GM10248 (cell line): ENCODE measurements at regions not wholly inside any gene's neighbourhood (a gene's known extent, or its start where the extent isn't known, plus 50 kb on each side); places are given as distances from the start of the nearest gene placed in this dataset.

ENCODE experiments used
- CTCF ChIA-PET: fragments of 300-600 bp; sonication (Branson Sonifier 250); formaldehyde crosslinking; extraction: SDS; loops from one replicate; lab custom pipeline; 2021; ENCODE audit warnings: antibody characterized with exemption; lab: Yijun Ruan, JAX
- POLR2A ChIA-PET: fragments of 350-650 bp; sonication (Branson Sonifier 250); formaldehyde crosslinking; extraction: SDS; loops from one replicate; lab custom pipeline; 2020; ENCODE audit warnings: antibody characterized with exemption; lab: Yijun Ruan, JAX
- DNase-seq: peaks from one replicate; pipeline ENCODE4 v3.0.0; 2012; ENCODE audit errors: extremely low spot score
- TF ChIP-seq, protein P1 (sequence below): IDR thresholded peaks from 2 replicates; pipeline ENCODE4 v1.5.1; 2012; ENCODE audit warnings: mild to moderate bottlenecking, low read depth; ENCODE audit errors: extremely low read depth, missing control alignments, control extremely low read depth

DNA sequence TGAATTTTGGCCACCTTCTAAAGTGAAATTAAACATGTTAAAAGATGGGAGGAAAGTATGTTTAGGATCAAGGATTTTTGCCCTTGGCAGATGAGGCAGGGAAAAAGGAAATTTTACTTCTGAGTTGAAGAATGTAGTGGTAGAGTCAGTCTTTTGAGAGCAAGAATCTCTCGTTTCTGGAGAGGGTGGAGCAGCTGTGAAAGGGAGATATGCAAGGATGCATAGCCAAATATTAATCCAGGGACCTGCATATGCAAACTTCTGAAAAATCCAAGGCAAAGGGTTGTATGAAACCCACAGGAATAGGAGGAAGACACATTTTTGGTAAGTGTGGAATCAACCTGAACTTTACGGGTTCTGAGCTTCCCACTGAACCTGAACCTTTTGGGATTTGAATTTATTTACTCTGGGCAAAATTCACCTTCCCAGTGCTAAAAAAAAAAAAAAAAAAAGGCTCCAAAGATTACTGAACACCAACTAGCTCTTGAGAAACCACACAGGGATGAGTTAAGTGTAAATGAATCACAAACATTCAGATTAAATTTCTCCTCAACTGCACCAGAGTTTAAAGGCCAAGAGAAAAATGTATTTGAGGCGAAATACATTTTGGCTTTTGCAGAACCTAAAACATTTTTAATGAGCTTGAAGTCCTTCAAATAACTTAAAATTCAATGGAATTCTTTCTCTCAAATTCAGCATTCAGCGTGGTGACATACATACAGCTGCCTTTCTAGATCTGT lies 187.1 kb upstream of the CDKN3 start:
- ChIA-PET CTCF (interaction anchor here (1.2 to 1.8 kb wide), 3 partner anchors 9 to 11 kb away, joined by 3 to 6 read pairs (median 4); no protein-coding TSS in a partner anchor), POLR2A (no interaction called here)
- no peak for DNase-seq
- TF ChIP-seq, protein P1, sequence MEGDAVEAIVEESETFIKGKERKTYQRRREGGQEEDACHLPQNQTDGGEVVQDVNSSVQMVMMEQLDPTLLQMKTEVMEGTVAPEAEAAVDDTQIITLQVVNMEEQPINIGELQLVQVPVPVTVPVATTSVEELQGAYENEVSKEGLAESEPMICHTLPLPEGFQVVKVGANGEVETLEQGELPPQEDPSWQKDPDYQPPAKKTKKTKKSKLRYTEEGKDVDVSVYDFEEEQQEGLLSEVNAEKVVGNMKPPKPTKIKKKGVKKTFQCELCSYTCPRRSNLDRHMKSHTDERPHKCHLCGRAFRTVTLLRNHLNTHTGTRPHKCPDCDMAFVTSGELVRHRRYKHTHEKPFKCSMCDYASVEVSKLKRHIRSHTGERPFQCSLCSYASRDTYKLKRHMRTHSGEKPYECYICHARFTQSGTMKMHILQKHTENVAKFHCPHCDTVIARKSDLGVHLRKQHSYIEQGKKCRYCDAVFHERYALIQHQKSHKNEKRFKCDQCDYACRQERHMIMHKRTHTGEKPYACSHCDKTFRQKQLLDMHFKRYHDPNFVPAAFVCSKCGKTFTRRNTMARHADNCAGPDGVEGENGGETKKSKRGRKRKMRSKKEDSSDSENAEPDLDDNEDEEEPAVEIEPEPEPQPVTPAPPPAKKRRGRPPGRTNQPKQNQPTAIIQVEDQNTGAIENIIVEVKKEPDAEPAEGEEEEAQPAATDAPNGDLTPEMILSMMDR, result no peak

DNA sequence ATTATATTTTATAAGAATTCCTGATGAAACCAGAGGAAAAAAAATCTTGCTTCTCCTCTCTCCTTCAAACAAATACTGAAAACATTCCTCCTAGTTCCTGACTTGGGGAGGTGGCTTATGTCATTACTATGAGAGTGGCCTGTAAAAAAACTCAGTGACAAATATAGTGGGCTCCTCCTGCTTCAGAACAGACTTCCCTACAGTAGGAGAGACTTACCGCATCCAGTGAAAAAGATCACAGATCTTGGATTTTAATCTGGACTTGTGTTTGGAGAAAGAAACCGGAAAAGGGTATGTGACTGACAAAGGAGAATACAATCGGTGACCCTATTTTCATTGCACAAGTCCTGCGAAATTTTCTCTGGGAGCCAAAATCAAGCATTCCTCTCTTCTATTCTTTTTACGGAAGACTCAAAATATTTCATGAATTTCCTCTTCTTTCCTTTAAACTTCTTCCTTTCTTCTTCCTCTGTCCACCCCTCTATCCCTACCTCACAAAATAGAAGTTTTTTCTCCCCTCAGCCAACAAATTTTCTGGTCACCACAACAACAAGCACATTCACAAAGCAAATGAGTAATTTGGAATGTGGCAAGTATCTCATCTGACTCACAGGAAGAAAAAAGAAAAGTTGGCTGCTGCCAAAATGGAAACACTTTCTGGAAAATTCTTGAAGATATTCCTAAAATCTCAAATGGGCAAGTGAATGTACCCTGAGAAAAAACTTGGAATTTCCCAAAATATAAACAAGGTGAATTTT lies 185.1 kb upstream of the CDKN3 start:
- ChIA-PET POLR2A (no interaction called here), CTCF (no interaction called here)
- DNase-seq, result no peak
- TF ChIP-seq, protein P1, result no peak

DNA sequence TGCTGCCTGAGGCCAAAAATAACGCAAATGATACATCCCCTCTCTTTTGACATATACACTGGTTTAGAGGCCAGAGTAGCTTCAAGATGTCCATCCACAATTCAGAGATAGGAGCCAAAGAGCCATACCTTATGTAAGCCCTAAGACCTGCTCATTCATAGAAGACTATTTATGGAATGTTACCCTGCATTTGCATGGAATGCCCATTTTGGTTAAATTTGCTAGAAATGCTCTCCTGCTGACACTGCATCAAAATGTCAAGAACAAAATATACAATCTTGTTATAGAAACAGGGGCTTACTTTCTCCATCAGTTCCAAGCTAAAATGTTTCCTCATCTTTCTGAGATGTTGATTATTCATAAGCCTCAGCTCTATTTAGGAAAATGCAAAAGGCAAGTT lies 183.3 kb upstream of the CDKN3 start:
- no peak for DNase-seq
- ChIA-PET CTCF (no interaction called here), POLR2A (no interaction called here)
- TF ChIP-seq, protein P1, result no peak

DNA sequence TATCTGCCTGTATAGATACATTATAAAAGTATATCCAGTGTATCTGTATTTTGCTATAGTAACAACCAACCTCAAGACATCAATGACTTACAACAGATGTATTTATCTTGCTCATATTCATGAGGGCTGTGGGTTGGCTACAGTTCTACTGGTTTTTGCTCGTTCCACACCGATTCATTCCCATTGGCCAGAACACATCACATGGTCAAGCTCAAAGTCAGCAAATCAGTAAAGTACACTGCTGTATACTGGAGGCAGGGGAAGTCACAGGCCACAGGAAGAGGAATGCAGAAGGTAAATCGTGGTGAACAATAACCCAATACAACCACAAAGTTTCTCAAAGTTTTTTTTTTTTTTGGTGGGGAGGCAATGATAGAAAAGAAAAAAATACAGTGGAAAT lies 180.0 kb upstream of the CDKN3 start:
- no peak for DNase-seq
- POLR2A ChIA-PET, result no interaction called here
- TF ChIP-seq, protein P1, result no peak
- CTCF ChIA-PET, result interaction anchor here (1.1 kb wide), 1 partner anchor 11 kb away, joined by 3 read pairs; no protein-coding TSS in a partner anchor

DNA sequence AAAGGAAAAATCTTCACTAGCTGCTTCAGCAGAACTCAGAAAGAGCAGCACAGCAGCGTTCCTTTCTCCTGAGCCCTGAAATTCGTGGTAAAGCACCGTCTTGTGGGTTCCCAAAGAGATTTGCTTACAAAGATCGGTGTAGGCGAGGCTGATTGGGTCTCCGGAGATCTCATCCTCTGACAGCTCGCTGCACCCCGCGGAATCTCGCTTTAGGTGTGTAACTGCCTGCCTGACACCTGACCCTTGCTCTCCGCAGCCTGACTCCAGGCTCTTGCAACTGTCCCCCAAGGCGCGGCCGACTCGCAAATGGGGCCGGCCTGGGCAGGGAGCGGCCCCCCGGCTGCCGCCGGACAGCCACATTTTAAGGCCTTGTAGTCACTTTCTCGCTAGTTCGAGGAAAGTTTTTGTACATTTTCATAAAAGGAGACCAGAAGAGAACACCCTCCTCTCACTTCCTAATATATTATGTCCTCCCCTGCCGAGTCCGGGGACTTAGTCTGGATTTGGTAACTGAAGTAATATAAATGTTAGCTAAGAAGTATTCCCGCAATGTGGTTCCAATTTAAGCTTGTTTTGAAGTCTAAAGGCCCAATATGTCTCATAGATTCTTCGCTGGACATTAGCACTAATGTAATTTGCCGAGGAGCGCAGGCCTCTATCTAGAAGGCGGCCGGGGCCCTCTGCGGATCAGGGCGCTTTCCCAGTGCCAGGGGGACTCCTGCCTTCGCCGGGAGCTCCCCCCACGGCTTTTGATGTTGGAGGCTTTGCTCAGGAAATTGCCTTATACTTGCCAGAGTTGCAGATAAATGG lies 177.3 kb upstream of the CDKN3 start:
- DNase-seq, result peak; percentile 32
- CTCF ChIA-PET, result interaction anchor here (1.1 to 1.8 kb wide), 5 partner anchors 10 to 128 kb away, joined by 3 to 6 read pairs (median 4); no protein-coding TSS in a partner anchor
- POLR2A ChIA-PET, result no interaction called here
- TF ChIP-seq, protein P1, result no peak

DNA sequence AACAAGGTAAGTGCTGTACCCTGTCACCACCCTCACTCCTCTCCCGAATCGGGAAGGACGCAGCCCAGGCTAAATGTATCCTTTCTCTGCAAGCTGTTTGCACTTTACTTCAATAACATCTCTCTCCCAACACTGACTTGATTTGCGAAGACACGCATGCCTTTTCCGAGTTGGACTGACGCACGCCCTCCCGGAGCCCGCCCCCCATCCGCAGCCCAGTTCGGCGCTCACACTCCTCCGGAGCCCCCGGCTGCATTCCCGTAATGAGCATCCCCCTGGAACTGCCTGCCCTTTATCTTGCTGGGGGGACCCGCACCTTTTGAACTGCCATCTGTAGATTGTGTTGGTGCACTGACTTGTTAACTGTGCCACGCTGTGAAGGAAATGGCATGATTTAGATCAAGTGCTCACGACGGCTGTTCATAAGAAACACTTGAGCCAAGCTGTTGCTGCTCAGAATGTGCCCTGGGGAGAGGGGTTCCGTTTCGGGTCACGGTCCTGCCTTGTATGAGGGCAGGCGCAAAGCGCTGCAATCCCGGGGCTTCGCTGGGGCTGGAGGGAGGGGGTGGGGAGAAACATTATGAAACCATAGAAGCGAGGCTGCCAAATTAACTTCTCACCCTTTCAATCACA lies 176.6 kb upstream of the CDKN3 start:
- DNase-seq, result no peak
- TF ChIP-seq, protein P1, result no peak
- POLR2A ChIA-PET, result no interaction called here
- CTCF ChIA-PET, result interaction anchor here (1.3 to 1.8 kb wide), 4 partner anchors 11 to 128 kb away, joined by 3 to 6 read pairs (median 6); no protein-coding TSS in a partner anchor
